Tongue (tissue), 1 donor: ENCODE measurements at regions not wholly inside any gene's neighbourhood (a gene's known extent, or its start where the extent isn't known, plus 50 kb on each side); places are given as distances from the start of the nearest gene placed in this dataset.

Experiments
- DNase-seq: peaks from one replicate; pipeline ENCODE4 v3.0.0-alpha.2; 2015

GRCh38 chr5:175242207-175242606, 201.8 kb downstream of the DRD1 start:
- no peak for DNase-seq

GRCh38 chr5:175238326-175238725, 205.7 kb downstream of the DRD1 start:
- no peak for DNase-seq

GRCh38 chr5:175236176-175236575, 207.8 kb downstream of the DRD1 start:
- DNase-seq: no peak

- peak; percentile 83 for DNase-seq
Observed at GRCh38 chr5:175235251-175235960, 208.6 kb downstream of the DRD1 start.

DNA sequence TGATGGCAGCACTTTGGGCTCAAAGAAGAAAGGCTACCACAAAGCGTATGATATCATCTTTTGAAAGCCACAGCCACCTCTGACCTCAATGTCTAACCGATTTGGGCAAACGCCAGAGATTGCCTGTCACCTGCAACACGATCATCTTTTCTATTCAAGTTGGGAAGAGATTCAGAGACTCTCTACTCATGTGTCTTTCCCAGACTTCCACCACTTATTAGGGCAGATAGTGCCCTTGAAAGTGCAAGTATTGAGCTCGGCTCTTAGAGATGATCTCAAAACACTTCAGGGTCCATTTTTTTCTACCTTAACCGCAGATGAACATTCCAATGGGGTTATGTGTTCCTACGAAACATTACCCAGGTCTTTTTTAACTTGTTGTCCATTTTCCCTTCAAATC, 213.7 kb downstream of the DRD1 start:
- no peak for DNase-seq

- DNase-seq: peak; percentile 36
Observed at GRCh38 chr5:175226506-175226905, 217.5 kb downstream of the DRD1 start.

DNA sequence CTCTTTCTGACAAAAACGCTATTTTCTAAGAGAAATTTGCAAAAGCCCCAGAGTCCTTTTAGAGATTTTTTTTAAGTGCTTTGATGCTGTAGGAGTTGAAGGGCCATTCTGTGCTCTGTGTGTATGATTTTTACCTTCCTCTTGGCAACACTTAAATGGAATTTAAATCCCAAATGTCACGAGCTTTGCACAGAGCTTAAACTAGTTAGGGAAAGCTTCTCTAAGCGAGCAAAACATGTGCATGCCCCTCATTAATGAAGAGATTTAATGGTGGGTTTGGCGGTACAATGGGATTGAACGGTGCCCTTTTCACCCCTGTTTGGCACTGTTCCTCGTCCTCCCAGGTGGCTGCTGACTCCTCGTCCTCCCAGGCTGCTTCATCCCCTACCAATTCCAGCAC, 220.7 kb downstream of the DRD1 start:
- DNase-seq: peak; percentile 62

DNA sequence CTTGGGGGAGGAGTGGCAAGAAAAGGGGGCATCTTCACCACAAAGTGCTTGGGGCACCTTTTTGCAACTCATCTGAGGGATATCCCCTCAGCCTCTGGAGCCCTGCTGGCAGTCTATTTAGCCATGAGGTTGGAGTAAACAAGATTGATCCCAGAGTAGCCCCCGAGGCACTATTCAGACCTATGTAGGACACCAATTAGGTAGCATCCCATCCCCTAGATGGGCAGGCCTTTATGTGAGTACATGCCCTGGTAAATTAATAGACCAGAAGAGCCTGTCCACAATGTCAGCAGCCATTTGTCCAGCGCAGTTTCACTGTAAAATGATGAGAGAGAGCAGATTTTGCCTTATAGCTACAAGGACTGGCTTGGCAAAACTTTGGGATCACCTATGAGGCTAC, 221.4 kb downstream of the DRD1 start:
- DNase-seq: no peak

DNA sequence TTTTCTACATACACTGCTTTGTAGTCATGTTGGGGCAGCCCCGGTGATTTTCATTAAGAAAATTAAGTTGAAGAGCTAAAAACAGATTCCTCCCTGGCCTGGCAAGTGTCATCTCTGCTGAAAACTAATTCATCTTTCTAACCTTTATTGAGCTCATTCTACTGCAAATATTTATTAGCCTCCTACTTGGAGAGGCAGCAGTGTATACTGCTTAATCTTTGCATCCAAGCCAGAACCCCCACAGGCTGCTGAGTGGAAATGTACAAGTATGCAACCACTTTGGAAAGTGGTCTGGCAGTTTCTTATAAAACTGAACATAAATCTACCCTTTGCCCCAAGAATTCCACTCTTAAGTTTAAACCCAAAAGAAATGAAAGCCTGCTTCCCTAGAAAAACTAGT, 223.4 kb downstream of the DRD1 start:
- no peak for DNase-seq

GRCh38 chr5:175219366-175219765, 224.6 kb downstream of the DRD1 start:
- DNase-seq: peak; percentile 50

GRCh38 chr5:175216991-175217390, 227.0 kb downstream of the DRD1 start:
- DNase-seq: peak; percentile 40

DNA sequence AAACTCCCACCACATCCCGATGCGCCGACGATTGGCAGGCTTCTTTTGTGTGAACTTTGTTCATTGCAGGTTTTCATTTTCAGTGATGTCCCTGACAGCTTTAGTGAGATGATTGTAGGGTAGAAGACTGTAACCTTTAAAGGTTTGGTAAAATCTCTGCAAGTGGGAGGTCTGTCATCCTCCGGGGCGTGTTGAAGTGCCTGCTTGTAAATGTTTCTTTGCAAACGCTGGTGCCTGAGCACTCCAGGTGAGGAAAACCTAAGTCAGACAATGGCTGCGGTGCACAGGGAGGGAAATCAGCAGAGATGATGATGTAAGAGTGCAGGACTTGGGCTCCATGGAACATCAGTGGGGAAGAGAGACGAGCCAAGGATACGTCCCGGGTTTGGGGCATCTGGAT, 228.1 kb downstream of the DRD1 start:
- DNase-seq: no peak

DNA sequence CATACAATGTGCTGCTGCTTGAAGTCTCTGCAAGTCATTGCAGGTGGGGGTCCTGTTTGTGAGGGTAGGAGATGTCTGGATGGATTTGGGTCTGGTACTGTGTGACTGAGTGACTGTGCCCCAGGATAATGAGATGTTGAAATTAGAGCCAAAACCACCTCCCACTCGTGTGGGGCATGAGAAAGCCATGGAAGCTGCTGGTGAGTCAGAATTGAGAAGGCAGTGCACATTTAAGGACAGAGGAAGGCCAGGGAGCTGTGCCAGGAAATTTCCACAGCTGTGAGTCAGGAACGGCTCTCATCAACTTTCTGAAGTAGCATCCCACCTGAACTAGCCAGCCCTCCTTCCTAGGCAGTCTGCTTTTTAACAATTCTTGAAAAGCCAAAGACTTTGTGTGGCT, 229.8 kb downstream of the DRD1 start:
- no peak for DNase-seq

GRCh38 chr5:175211956-175212756, 231.8 kb downstream of the DRD1 start:
- no peak for DNase-seq

- no peak for DNase-seq
Observed at GRCh38 chr5:175207321-175208040, 236.5 kb downstream of the DRD1 start.

- DNase-seq: no peak
Observed at GRCh38 chr5:175206669-175207068, 237.3 kb downstream of the DRD1 start.

- DNase-seq: peak; percentile 34
Observed at GRCh38 chr5:175202463-175203068, 241.4 kb downstream of the DRD1 start.

GRCh38 chr5:175201393-175201792, 242.6 kb downstream of the DRD1 start:
- no peak for DNase-seq

DNA sequence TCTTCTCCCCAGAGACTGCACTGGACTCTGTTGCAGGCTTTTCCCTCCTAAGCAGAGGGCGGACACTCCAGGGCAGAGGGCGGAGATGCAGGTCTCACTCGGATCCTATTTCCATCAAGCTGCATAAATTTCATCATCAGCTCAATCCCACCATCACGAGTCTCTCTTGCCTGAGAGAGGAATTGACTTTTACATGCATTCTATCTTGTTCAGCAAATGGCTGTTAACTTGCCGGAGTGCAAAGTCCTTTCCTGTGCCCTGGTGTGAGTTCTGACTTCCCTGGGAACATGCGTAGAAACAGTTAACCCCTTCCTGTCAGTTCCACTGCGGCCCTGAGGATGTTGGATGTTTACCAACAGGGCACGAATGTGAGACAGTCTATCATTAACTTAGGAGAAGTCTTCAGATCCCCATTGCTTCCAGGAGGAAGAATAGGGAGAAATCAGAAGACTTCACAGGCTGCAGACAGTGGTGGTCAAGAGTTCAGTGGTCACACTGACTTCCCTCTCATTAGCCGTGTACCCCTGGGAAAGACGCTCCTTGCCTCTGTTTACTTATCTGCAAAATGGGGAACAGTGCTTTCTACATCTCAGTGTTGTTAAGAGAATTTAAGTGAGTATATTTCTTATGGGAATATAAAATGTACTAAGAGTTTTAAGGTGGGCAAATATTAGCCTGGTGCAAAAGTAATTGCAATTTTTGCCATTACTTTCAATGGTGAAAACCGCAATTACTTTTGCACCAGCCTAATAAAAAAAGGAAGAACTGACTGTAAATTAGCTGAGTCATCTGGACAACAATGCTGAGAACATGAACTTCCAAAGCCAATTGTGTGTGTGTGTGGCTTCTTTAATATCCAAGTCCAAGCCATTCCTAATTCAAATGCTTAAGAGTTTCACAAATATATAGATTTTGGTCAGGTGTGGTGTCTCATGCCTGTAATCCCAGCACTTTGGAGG, 248.0 kb downstream of the DRD1 start:
- DNase-seq: peak; percentile 14

DNA sequence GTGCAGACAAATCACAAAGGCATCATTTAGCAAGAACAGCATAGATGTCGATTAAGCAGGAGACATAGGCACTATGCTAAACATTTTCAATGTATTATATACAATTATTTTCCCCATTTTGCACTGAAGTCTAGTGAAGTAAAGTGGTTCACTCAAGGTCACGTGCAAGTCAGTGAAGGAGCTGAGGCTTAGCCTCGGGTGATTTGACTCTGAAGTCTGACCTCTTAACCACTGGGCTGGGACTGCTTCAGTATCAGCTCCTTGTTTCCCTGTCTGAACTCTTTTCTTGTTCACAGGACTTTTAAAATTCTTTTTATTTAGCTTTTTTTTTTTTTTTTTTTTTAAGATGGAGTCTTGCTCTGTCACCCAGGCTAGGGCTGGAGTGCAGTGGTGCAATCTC, 262.7 kb downstream of the DRD1 start:
- DNase-seq: no peak

- DNase-seq: no peak
Observed at GRCh38 chr5:175170899-175171298, 273.1 kb downstream of the DRD1 start.
